ENCODE measurements at regions not wholly inside any gene's neighbourhood (a gene's known extent, or its start where the extent isn't known, plus 50 kb on each side); places are given as distances from the start of the nearest gene placed in this dataset.

DNA sequence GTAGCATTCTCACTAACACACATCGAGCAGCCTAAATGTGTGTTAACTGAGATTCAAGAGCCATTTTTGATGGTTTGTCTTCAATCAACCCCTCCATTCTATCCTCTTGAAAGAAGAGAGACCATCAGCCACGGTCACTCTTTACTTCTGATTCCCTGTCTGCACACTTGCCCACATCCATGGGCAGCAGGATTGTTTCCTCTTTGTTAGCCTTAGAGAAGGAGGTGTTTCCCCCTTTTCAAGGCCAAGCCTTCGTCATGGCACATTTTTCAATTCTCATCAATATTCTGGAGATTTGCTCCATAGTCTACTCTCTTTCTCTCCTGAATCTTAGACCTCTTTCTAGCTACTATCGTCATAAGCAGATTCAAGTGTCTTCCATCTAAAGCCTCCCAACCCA lies 522.4 kb upstream of the NAALADL2 start:
- Mint-ChIP-seq H3K36me3 (no peaks in the 10 kb centered on the region), H3K27me3 (no peaks in the 10 kb centered on the region), H3K4me1 (ENCODE audit: unreplicated experiment) (no peaks in the 10 kb centered on the region), H3K9me3 (peaks cover 5% of the 10 kb centered on the region), H3K27ac (no peak overlapping the region), H3K4me3 (no peak overlapping the region)
- no peak for DNase-seq (ENCODE audit: extremely low spot score, unreplicated experiment)
- no peak for TF ChIP-seq CTCF (conservative IDR thresholded peaks at IDR 0.05)

DNA sequence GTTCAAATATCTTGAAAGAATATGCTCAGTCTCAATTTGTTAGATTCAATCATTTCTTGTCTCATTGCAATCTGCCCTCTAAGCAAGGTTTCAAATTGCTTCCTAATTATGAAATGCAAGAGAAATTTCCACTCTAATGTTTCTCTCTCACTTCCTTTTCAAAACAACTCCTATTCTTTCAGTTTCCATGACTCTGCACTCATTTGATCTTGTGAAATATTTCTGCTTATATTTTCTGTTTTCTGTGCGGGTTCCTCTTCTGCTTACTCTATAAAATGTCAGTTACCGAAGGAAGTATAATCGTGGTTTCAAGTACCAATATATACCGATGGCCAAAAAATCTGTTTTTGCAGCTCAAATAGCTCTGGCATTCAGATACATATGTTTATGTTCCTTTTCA lies 521.9 kb upstream of the NAALADL2 start:
- Mint-ChIP-seq H3K9me3 (peaks cover 5% of the 10 kb centered on the region), H3K36me3 (no peaks in the 10 kb centered on the region), H3K4me3 (no peak overlapping the region), H3K4me1 (ENCODE audit: unreplicated experiment) (no peaks in the 10 kb centered on the region), H3K27ac (no peak overlapping the region), H3K27me3 (no peaks in the 10 kb centered on the region)
- no peak for TF ChIP-seq CTCF (conservative IDR thresholded peaks at IDR 0.05)
- no peak for DNase-seq (ENCODE audit: extremely low spot score, unreplicated experiment)

DNA sequence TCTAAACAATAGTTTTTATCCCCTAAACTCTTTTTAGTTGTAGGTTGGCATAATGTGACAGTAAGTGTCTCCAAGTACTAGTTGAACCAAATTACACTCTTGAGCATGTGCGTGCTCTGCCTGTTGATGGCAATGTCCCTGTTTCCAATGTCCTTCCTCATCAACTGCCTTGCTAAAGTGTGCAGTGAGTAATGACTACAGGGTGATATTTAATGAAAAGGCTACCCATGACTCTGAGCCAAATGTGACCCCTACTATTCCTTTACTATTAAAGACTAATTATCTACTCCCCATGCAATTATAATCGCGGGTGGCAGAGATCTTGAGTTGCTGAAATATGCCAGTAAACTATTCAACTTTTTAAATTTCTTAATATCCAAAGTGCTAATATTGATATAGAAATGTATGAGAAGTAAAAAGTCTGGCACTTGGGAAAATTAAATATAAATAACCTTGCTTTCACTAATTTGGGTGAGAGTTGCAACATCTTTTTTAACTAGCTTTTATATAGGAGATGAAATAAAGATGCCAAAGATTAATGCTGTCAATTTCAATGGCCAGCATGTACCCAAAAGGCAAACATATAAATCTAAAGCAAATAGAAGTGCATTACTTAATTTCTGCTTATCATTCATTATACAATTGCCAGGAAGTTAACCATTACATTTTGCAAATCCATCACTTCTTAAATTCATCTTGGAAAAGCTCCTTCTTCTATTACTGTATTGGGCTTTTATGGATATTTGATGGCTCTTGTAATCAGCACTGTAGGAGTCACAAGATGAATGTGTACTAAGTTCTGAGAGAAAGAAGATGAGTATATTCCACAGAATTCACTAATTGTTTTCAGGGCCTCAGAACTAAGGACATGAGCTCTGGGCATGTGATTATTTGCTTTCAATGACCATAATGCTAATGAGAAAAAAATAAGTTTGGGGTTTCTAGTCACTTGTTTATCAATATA lies 518.2 kb upstream of the NAALADL2 start:
- Mint-ChIP-seq H3K27me3 (no peaks in the 10 kb centered on the region), H3K9me3 (no peaks in the 10 kb centered on the region), H3K4me1 (ENCODE audit: unreplicated experiment) (no peaks in the 10 kb centered on the region), H3K4me3 (no peak overlapping the region), H3K27ac (no peak overlapping the region), H3K36me3 (no peaks in the 10 kb centered on the region)
- TF ChIP-seq CTCF (conservative IDR thresholded peaks at IDR 0.05) = no peak
- DNase-seq (ENCODE audit: extremely low spot score, unreplicated experiment) = no peak

DNA sequence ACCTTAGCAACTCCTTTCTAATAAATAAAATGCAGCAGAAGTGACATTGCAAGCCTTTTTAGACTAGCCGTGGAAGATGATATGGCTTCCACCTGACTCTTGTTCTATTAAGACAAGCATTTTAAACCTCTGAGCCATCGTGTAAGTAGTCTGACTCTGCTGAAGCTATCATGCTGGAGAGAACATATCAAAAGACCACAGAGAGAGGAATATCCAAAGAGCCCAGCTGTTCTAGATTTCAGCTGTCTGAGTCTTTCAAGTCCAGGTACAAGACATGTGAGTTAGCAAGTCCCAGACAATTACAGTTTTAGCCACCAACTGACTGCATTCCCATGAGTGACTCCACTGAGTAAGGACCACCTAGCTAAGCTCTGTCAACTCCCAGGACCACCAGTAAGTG lies 517.0 kb upstream of the NAALADL2 start:
- no peak overlapping the region for H3K27ac Mint-ChIP-seq
- TF ChIP-seq CTCF (conservative IDR thresholded peaks at IDR 0.05) = no peak
- no peaks in the 10 kb centered on the region for H3K36me3 Mint-ChIP-seq
- no peaks in the 10 kb centered on the region for H3K27me3 Mint-ChIP-seq
- DNase-seq (ENCODE audit: extremely low spot score, unreplicated experiment) = no peak
- no peak overlapping the region for H3K4me3 Mint-ChIP-seq
- no peaks in the 10 kb centered on the region for H3K9me3 Mint-ChIP-seq
- H3K4me1 Mint-ChIP-seq (ENCODE audit: unreplicated experiment) = no peaks in the 10 kb centered on the region

DNA sequence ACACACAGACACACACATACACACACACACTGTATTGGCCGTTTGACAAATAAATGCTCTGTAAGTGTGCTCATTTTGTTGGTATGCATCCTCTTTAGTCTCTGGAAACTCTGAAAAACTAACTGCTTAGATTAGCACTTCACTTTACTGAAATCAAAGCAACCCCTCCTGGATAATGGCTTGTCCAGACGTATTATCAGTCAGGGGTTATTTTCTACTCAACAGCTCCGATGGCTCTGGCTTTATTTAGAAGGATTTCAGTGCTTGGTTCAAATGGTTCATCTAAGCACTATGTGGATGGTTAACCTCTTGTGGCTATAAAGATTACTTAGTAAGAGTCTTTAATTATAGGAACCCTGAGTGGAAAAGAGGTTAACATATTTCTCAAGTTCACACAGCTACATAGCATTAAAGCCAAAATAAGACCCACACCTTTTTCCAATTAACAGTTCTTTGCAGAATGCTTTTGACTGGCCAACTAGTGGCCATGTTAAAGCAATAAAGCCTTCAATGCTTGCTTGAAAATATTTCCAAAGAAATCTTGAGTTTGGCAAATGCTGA lies 516.1 kb upstream of the NAALADL2 start:
- Mint-ChIP-seq H3K36me3 (no peaks in the 10 kb centered on the region), H3K27me3 (no peaks in the 10 kb centered on the region), H3K9me3 (no peaks in the 10 kb centered on the region), H3K4me1 (ENCODE audit: unreplicated experiment) (no peaks in the 10 kb centered on the region), H3K4me3 (no peak overlapping the region), H3K27ac (no peak overlapping the region)
- TF ChIP-seq CTCF (conservative IDR thresholded peaks at IDR 0.05) = no peak
- no peak for DNase-seq (ENCODE audit: extremely low spot score, unreplicated experiment)
